ENCODE measurements at regions not wholly inside any gene's neighbourhood (a gene's known extent, or its start where the extent isn't known, plus 50 kb on each side); places are given as distances from the start of the nearest gene placed in this dataset.

- no peak for TF ChIP-seq CTCF (conservative IDR thresholded peaks at IDR 0.05; ENCODE audit: low read depth, low read length)
- no peak for TF ChIP-seq EZH2 (IDR thresholded peaks at IDR 0.05; ENCODE audit: borderline replicate concordance, low read depth, low read length, poor library complexity, severe bottlenecking)
Observed at GRCh38 chr4:162347842-162348213, 184.0 kb upstream of the FSTL5 start.

Data from A673 (cell line).